Thymus (tissue), 11 donors: ENCODE measurements at regions not wholly inside any gene's neighbourhood (a gene's known extent, or its start where the extent isn't known, plus 50 kb on each side); places are given as distances from the start of the nearest gene placed in this dataset.
"Not testable (repeated sequence)": the region's sequence is repeated elsewhere in the genome, so short reads cannot be mapped to it uniquely, and the experiment has no call there.

Experiments used
- DNase-seq, 9 donors: peaks; one replicate each; pipeline ENCODE4 v3.0.0-alpha.2; 2013; ENCODE audit warnings: low spot score in 9 of 9, low read depth in 6 of 9, missing footprints in 1 of 9
- H3K27ac ChIP-seq, 2 donors: one replicate each; pipeline ENCODE4 v1.5.1; 2013; ENCODE audit warnings: control low read depth in 1 of 2, low read depth in 1 of 2, low read length in 1 of 2, mild to moderate bottlenecking in 1 of 2, moderate library complexity in 1 of 2
- H3K27me3 ChIP-seq, 2 donors: one replicate each; pipeline ENCODE4 v1.5.1; 2013; ENCODE audit warnings: low read length in 1 of 2; ENCODE audit not compliant: control insufficient read depth in 2 of 2, insufficient read depth in 1 of 2
- H3K36me3 ChIP-seq, 2 donors: one replicate each; pipeline ENCODE4 v1.5.1; 2013; ENCODE audit warnings: low read length in 1 of 2, mild to moderate bottlenecking in 1 of 2, moderate library complexity in 1 of 2; ENCODE audit not compliant: control insufficient read depth in 2 of 2, insufficient read depth in 2 of 2
- H3K4me1 ChIP-seq, 2 donors: one replicate each; pipeline ENCODE4 v1.5.1; 2013; ENCODE audit warnings: low read length in 2 of 2; ENCODE audit not compliant: control insufficient read depth in 2 of 2, insufficient read depth in 2 of 2
- H3K4me3 ChIP-seq, 2 donors: one replicate each; pipeline ENCODE4 v1.5.1; 2013; ENCODE audit warnings: low read length in 2 of 2, control low read depth in 1 of 2, mild to moderate bottlenecking in 1 of 2
- H3K9me3 ChIP-seq, 2 donors: one replicate each; pipeline ENCODE4 v1.5.1; 2013; ENCODE audit warnings: low read length in 1 of 2, mild to moderate bottlenecking in 1 of 2; ENCODE audit not compliant: control insufficient read depth in 2 of 2, insufficient read depth in 1 of 2
- WGBS: extraction: QIAGEN DNeasy Blood & Tissue Kit; methylation state at CpG from one replicate; pipeline ENCODE4 v1.1.7; 2013; 5-methylcytosine and 5-hydroxymethylcytosine counted together
- donor health status: healthy.

- H3K27me3 ChIP-seq: no peaks in the 10 kb centered on the region
- H3K27ac ChIP-seq: no peak overlapping the region
- H3K4me3 ChIP-seq: no peak overlapping the region
- no peak for DNase-seq
- H3K4me1 ChIP-seq: no peaks in the 10 kb centered on the region
- H3K36me3 ChIP-seq: no peaks in the 10 kb centered on the region
- 98% methylated on average over 1 of the region's 1 CpG for WGBS
- peaks cover 0 to under 1% of the 10 kb centered on the region in 2 donors for H3K9me3 ChIP-seq
Observed at GRCh38 chr7:159311172-159311494, 166.5 kb upstream of the VIPR2 start.

- Histone ChIP-seq H3K27me3 (no peaks in the 10 kb centered on the region), H3K4me3 (no peak overlapping the region), H3K9me3 (peaks cover 0 to 4% of the 10 kb centered on the region in 2 donors), H3K27ac (no peak overlapping the region), H3K36me3 (no peaks in the 10 kb centered on the region), H3K4me1 (no peaks in the 10 kb centered on the region)
- WGBS: 62% methylated on average over 5 of the region's 5 CpGs
- no peak for DNase-seq
Observed at GRCh38 chr7:159310457-159311171, 165.9 kb upstream of the VIPR2 start.

- not testable (repeated sequence) for H3K27me3 ChIP-seq, H3K4me1 ChIP-seq, H3K27ac ChIP-seq, H3K9me3 ChIP-seq, H3K4me3 ChIP-seq, DNase-seq, H3K36me3 ChIP-seq
- 35% methylated on average over 2 of the region's 2 CpGs for WGBS
Observed at GRCh38 chr7:159309214-159309613, 164.5 kb upstream of the VIPR2 start.

GRCh38 chr7:159306012-159306411, 161.3 kb upstream of the VIPR2 start:
- no peak overlapping the region for H3K27ac ChIP-seq
- no peaks in the 10 kb centered on the region for H3K27me3 ChIP-seq
- no peaks in the 10 kb centered on the region for H3K36me3 ChIP-seq
- WGBS: 95% methylated on average over 2 of the region's 2 CpGs
- DNase-seq: no peak
- H3K9me3 ChIP-seq: peaks cover 0 to 4% of the 10 kb centered on the region in 2 donors
- no peak overlapping the region for H3K4me3 ChIP-seq
- H3K4me1 ChIP-seq: no peaks in the 10 kb centered on the region

GRCh38 chr7:159305185-159305584, 160.5 kb upstream of the VIPR2 start:
- H3K27ac ChIP-seq, H3K27me3 ChIP-seq, H3K4me3 ChIP-seq, DNase-seq, H3K4me1 ChIP-seq, H3K9me3 ChIP-seq, H3K36me3 ChIP-seq: not testable (repeated sequence)
- 58% methylated on average over 3 of the region's 3 CpGs for WGBS

GRCh38 chr7:159303510-159303909, 158.8 kb upstream of the VIPR2 start:
- not testable (repeated sequence) for H3K27ac ChIP-seq, H3K4me1 ChIP-seq
- 90% methylated on average over 2 of the region's 2 CpGs for WGBS

GRCh38 chr7:159296093-159296681, 151.5 kb upstream of the VIPR2 start:
- DNase-seq: no peak
- H3K27ac ChIP-seq: no peak overlapping the region
- H3K9me3 ChIP-seq: peaks cover 0 to 11% of the 10 kb centered on the region in 2 donors
- H3K4me3 ChIP-seq: no peak overlapping the region
- 62% methylated on average over 4 of the region's 4 CpGs for WGBS
- H3K27me3 ChIP-seq: no peaks in the 10 kb centered on the region
- no peaks in the 10 kb centered on the region for H3K36me3 ChIP-seq
- H3K4me1 ChIP-seq: no peaks in the 10 kb centered on the region

More at GRCh38 chr7:159303510-159303909, 158.8 kb upstream of the VIPR2 start:
- H3K9me3 ChIP-seq, H3K36me3 ChIP-seq, H3K4me3 ChIP-seq, H3K27me3 ChIP-seq, DNase-seq: not testable (repeated sequence)

GRCh38 chr7:159286487-159286886, 141.8 kb upstream of the VIPR2 start:
- not testable (repeated sequence) for H3K4me1 ChIP-seq, H3K27ac ChIP-seq, DNase-seq, H3K27me3 ChIP-seq, H3K4me3 ChIP-seq, H3K36me3 ChIP-seq
- H3K9me3 ChIP-seq: peaks cover 1 to 10% of the 10 kb centered on the region in 2 donors

- Histone ChIP-seq H3K36me3 (no peaks in the 10 kb centered on the region), H3K27me3 (no peaks in the 10 kb centered on the region), H3K4me1 (no peaks in the 10 kb centered on the region), H3K4me3 (no peak overlapping the region), H3K27ac (no peak overlapping the region), H3K9me3 (peaks cover 1 to 10% of the 10 kb centered on the region in 2 donors)
- 85% methylated on average over 3 of the region's 3 CpGs for WGBS
- DNase-seq: no peak
Observed at GRCh38 chr7:159281573-159281972, 136.9 kb upstream of the VIPR2 start.
